HepG2 (cell line): ENCODE measurements at regions not wholly inside any gene's neighbourhood (a gene's known extent, or its start where the extent isn't known, plus 50 kb on each side); places are given as distances from the start of the nearest gene placed in this dataset.

Experiments used
- ATAC-seq: fragments of 200-7000 bp; cut with Tn5 transposase; 3 replicates; pipeline ENCODE4 v1.9.1; 2020; ENCODE audit warnings: mild to moderate bottlenecking, moderate library complexity
- BruUV-seq: library from RNA; stranded (reverse); fragments of 400-500 nt; replicated peaks from 2 replicates; lab custom pipeline; 2021; lab: Mats Ljungman, UMichigan
- CTCF ChIA-PET: fragments of 300-600 bp; formaldehyde crosslinking; extraction: SDS; loops from one replicate; lab custom pipeline; 2021; ENCODE audit warnings: low total read pairs, inconsistent platforms, low intra/inter-chr PET ratio; lab: Yijun Ruan, JAX
- POLR2A ChIA-PET: fragments of 350-600 bp; sonication (Branson Sonifier 250); formaldehyde crosslinking; loops from one replicate; lab custom pipeline; 2020; ENCODE audit warnings: antibody characterized with exemption, inconsistent platforms; lab: Yijun Ruan, JAX
- DNase-seq: peaks from one replicate; pipeline ENCODE4 v3.0.0-alpha.2; 2015; ENCODE audit warnings: low spot score
- FAIRE-seq: peaks from 3 replicates; lab custom pipeline; 2011; peaks lifted over from hg19 to GRCh38; lab: Jason Lieb, UNC
- H2AFZ ChIP-seq: one replicate; pipeline ENCODE4 v1.6.1; 2011; ENCODE audit warnings: low read length, inconsistent platforms
- H3K27ac ChIP-seq: fragments of 300-600 bp; 3 replicates; pipeline ENCODE4 v1.8.0; 2011; ENCODE audit warnings: mixed run types, mild to moderate bottlenecking, mixed read lengths, low read length, inconsistent platforms; ENCODE audit not compliant: insufficient read depth; ENCODE audit errors: extremely low read length
- H3K27me3 ChIP-seq, 2 experiments: fragments of 200-600 bp in 1 of 2; 2 replicates in 1 of 2; 3 replicates in 1 of 2; pipeline versions ENCODE4 v1.6.0 to v1.8.0; 2011; ENCODE audit warnings: low read length in 2 of 2, mild to moderate bottlenecking in 2 of 2, moderate library complexity in 2 of 2, inconsistent platforms in 1 of 2; ENCODE audit not compliant: insufficient read depth in 2 of 2, control insufficient read depth in 1 of 2
- H3K36me3 ChIP-seq, 2 experiments: fragments of 200-600 bp in 1 of 2; replicated peaks in 1 of 2; 2 replicates in 1 of 2; 3 replicates in 1 of 2; pipeline versions ENCODE4 v1.5.1 to v1.8.0; 2011; ENCODE audit warnings: low read length in 2 of 2, inconsistent platforms in 1 of 2; ENCODE audit not compliant: insufficient read depth in 2 of 2, control insufficient read depth in 1 of 2
- H3K4me1 ChIP-seq: 2 replicates; pipeline ENCODE4 v1.5.1; 2012; ENCODE audit warnings: low read length, inconsistent platforms; ENCODE audit not compliant: insufficient read depth
- H3K4me2 ChIP-seq: 2 replicates; pipeline ENCODE4 v1.6.0; 2011; ENCODE audit warnings: low read depth, low read length, inconsistent platforms
- H3K4me3 ChIP-seq, 3 experiments: fragments of 200-600 bp in 1 of 3; sonication (generic), shearing (Covaris generic) in 1 of 3; replicated peaks in 1 of 3; 2 replicates each; pipeline ENCODE4 v1.5.1; 2011 to 2016; ENCODE audit warnings: low read length in 3 of 3, inconsistent platforms in 2 of 3, low read depth in 2 of 3, mild to moderate bottlenecking in 2 of 3, control low read depth in 1 of 3, mixed read lengths in 1 of 3; ENCODE audit not compliant: insufficient read depth in 1 of 3
- H3K79me2 ChIP-seq: one replicate; pipeline ENCODE4 v1.6.1; 2011; ENCODE audit warnings: low read length, inconsistent platforms; ENCODE audit not compliant: insufficient read depth
- H3K9ac ChIP-seq: 2 replicates; pipeline ENCODE4 v1.6.0; 2011; ENCODE audit warnings: mild to moderate bottlenecking, low read depth, low read length, inconsistent platforms; ENCODE audit not compliant: insufficient read depth
- H3K9me3 ChIP-seq: 2 replicates; pipeline ENCODE4 v1.5.1; 2012; ENCODE audit warnings: mild to moderate bottlenecking, low read length
- H4K20me1 ChIP-seq: 2 replicates; pipeline ENCODE4 v1.6.0; 2011; ENCODE audit warnings: inconsistent platforms, mild to moderate bottlenecking, low read length, moderate library complexity; ENCODE audit not compliant: insufficient read depth
- ATF2 ChIP-seq: sonication (generic); formaldehyde crosslinking; IDR thresholded peaks from 2 replicates; pipeline ENCODE4 v1.4.0; 2020; ENCODE audit warnings: missing genetic modification reagents
- CEBPB ChIP-seq: IDR thresholded peaks from 2 replicates; pipeline ENCODE4 v1.6.1; 2011; ENCODE audit warnings: low read depth, low read length, improper control_type of control experiment, borderline replicate concordance
- GABPB1 ChIP-seq: IDR thresholded peaks from 2 replicates; pipeline ENCODE4 v1.6.1; 2016; ENCODE audit warnings: mild to moderate bottlenecking, missing genetic modification reagents, moderate library complexity, missing compliant biosample characterization
- MTA3 ChIP-seq: sonication (generic); formaldehyde crosslinking; IDR thresholded peaks from 2 replicates; pipeline ENCODE4 v1.4.0; 2020; ENCODE audit warnings: missing genetic modification reagents
- RFX1 ChIP-seq: fragments of 450-650 bp; IDR thresholded peaks from 2 replicates; pipeline ENCODE4 v1.6.1; 2017
- RFX3 ChIP-seq: IDR thresholded peaks from 2 replicates; pipeline ENCODE4 v1.6.1; 2016; ENCODE audit warnings: missing biosample characterization, missing genetic modification reagents
- TAF15 ChIP-seq: fragments of 200-400 bp; formaldehyde crosslinking; IDR thresholded peaks from one replicate; pipeline ENCODE4 v1.6.1; 2018; ENCODE audit warnings: mild to moderate bottlenecking, low read depth, low read length; ENCODE audit not compliant: poor library complexity, severe bottlenecking
- TBX3 ChIP-seq: fragments of 450-650 bp; IDR thresholded peaks from 2 replicates; pipeline ENCODE4 v1.6.1; 2017; ENCODE audit warnings: antibody characterized with exemption, mild to moderate bottlenecking, inconsistent platforms, borderline replicate concordance
- TRAFD1 ChIP-seq: sonication (generic); formaldehyde crosslinking; IDR thresholded peaks from 2 replicates; pipeline ENCODE4 v1.5.1; 2020; ENCODE audit warnings: missing genetic modification reagents, mild to moderate bottlenecking, borderline replicate concordance
- ZBTB8A ChIP-seq: sonication (generic); formaldehyde crosslinking; IDR thresholded peaks from 2 replicates; pipeline ENCODE4 v1.4.0; 2020; ENCODE audit warnings: mild to moderate bottlenecking, low read depth, missing genetic modification reagents, borderline replicate concordance
- ZNF10 ChIP-seq: sonication (generic); formaldehyde crosslinking; IDR thresholded peaks from 2 replicates; pipeline ENCODE4 v1.4.0; 2020; ENCODE audit warnings: mild to moderate bottlenecking, low read depth, missing genetic modification reagents, borderline replicate concordance
- ZNF776 ChIP-seq: sonication (generic); formaldehyde crosslinking; IDR thresholded peaks from 2 replicates; pipeline ENCODE4 v1.4.0; 2020; ENCODE audit warnings: mild to moderate bottlenecking, missing genetic modification reagents
- ZNF883 ChIP-seq: sonication (generic); formaldehyde crosslinking; IDR thresholded peaks from 2 replicates; pipeline ENCODE4 v1.5.1; 2020; ENCODE audit warnings: mild to moderate bottlenecking, missing genetic modification reagents; ENCODE audit errors: not compliant biosample characterization
- WGBS: methylation state at CpG from one replicate; pipeline ENCODE4 v1.1.6; 2017; ENCODE audit warnings: low lambda C conversion rate; 5-methylcytosine and 5-hydroxymethylcytosine counted together
- in situ Hi-C: cut with HindIII; loops from 2 replicates; pipeline ENCODE4 v1.10.0; 2017; ENCODE audit warnings: low pct_unique_long_range_greater_than_20kb; ENCODE audit not compliant: extremely low pct_ligation_motif_present
- intact Hi-C: fragments of 100-400 bp; cut with micrococcal nuclease; formaldehyde crosslinking; loops from one replicate; pipeline ENCODE4 v1.10.0; 2022; ENCODE audit not compliant: unreplicated experiment

GRCh38 chr2:16332681-16333557 is 332.7 kb downstream of the CYRIA start:
- FAIRE-seq (no peak), ATAC-seq (no peak), DNase-seq (no peak)
- no TSS peak for BruUV-seq
- Histone ChIP-seq H2AFZ (no peak overlapping the region), H4K20me1 (no peaks in the 10 kb centered on the region), H3K36me3 (no peaks in the 10 kb centered on the region), H3K27me3 (no peaks in the 10 kb centered on the region; a peak in 2 of 5 replicates), H3K4me2 (no peak overlapping the region), H3K9ac (no peak overlapping the region), H3K27ac (no peak overlapping the region), H3K4me1 (peaks cover 20% of the 10 kb centered on the region), H3K9me3 (no peaks in the 10 kb centered on the region), H3K79me2 (no peaks in the 10 kb centered on the region), H3K4me3 (no peak overlapping the region)
- 46% methylated on average over 8 of the region's 8 CpGs for WGBS
- in situ Hi-C loops: no loop called here
- TF ChIP-seq ZNF776 (CRISPR knock-in tag) (no peak), CEBPB (peak; percentile 43; the same call in 1 of the 2 replicates), ZBTB8A (CRISPR knock-in tag) (no peak)
- ChIA-PET CTCF (no interaction called here), POLR2A (no interaction called here)
- intact Hi-C loops: no loop called here

DNA sequence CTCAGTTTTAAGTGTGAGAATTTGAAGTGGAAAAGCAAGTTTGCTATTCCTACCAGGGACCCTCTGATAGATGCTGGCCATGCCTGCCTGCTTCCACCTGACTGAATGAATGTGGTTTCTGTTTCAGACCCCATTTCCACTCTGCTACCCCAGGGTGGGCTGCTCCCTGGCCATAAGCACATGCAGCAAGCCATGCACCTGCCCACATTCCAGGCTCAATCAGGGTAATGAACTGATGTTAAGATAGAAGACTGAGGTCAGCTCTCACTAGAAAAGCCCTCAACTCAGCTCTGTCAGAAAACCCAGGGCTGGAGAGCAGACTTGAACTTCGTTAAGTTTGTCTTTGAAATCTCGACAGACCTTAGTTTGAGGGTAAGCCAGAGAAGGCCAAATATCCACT is 333.9 kb downstream of the CYRIA start:
- Histone ChIP-seq H2AFZ (no peak overlapping the region), H3K9me3 (no peaks in the 10 kb centered on the region), H3K27ac (no peak overlapping the region), H3K4me2 (no peak overlapping the region), H3K27me3 (no peaks in the 10 kb centered on the region; a peak in 2 of 5 replicates), H3K4me1 (peaks cover 20% of the 10 kb centered on the region), H3K79me2 (no peaks in the 10 kb centered on the region), H4K20me1 (no peaks in the 10 kb centered on the region), H3K4me3 (no peak overlapping the region), H3K9ac (no peak overlapping the region), H3K36me3 (no peaks in the 10 kb centered on the region)
- intact Hi-C loops: no loop called here
- DNase-seq (no peak), FAIRE-seq (no peak), ATAC-seq (no peak)
- ChIA-PET CTCF (no interaction called here), POLR2A (no interaction called here)
- in situ Hi-C loops: no loop called here
- WGBS: 51% methylated on average over 2 of the region's 2 CpGs
- no TSS peak for BruUV-seq
- TF ChIP-seq TRAFD1 (CRISPR knock-in tag) (no peak), ZNF883 (CRISPR knock-in tag) (no peak), ZNF10 (CRISPR knock-in tag) (no peak), TBX3 (no peak), GABPB1 (no peak), MTA3 (CRISPR knock-in tag) (no peak), TAF15 (no peak), RFX3 (CRISPR knock-in tag) (no peak), ATF2 (no peak), RFX1 (no peak)
